ENCODE measurements at regions not wholly inside any gene's neighbourhood (a gene's known extent, or its start where the extent isn't known, plus 50 kb on each side); places are given as distances from the start of the nearest gene placed in this dataset.
"Not testable (repeated sequence)": the region's sequence is repeated elsewhere in the genome, so short reads cannot be mapped to it uniquely, and the experiment has no call there.

GRCh38 chr18:14959550-14959949, 211.6 kb downstream of the ANKRD30B start:
- in situ Hi-C loops (cut with MboI; ENCODE audit: low sequenced_read_pairs) = no loop called here
- no peak overlapping the region for H3K4me3 ChIP-seq
- no peaks in the 10 kb centered on the region for H3K4me1 ChIP-seq
- no peak for DNase-seq (ENCODE audit: low spot score in 2 of 2)
- H3K36me3 ChIP-seq (replicated peaks) = no peaks in the 10 kb centered on the region
- H3K27me3 ChIP-seq (ENCODE audit: low read depth) = no peaks in the 10 kb centered on the region
- no peaks in the 10 kb centered on the region for H3K9me3 ChIP-seq

- Histone ChIP-seq H3K36me3 (replicated peaks) (no peaks in the 10 kb centered on the region), H3K27me3 (ENCODE audit: low read depth) (no peaks in the 10 kb centered on the region), H3K4me3 (no peak overlapping the region), H3K9me3 (no peaks in the 10 kb centered on the region), H3K4me1 (no peaks in the 10 kb centered on the region)
- DNase-seq (ENCODE audit: low spot score in 2 of 2) = no peak
- in situ Hi-C loops (cut with MboI; ENCODE audit: low sequenced_read_pairs) = no loop called here
Measured at GRCh38 chr18:14961991-14962390, 214.0 kb downstream of the ANKRD30B start.

- in situ Hi-C loops (cut with MboI; ENCODE audit: low sequenced_read_pairs) = no loop called here
- Histone ChIP-seq H3K27me3 (ENCODE audit: low read depth) (no peaks in the 10 kb centered on the region), H3K36me3 (replicated peaks) (no peaks in the 10 kb centered on the region), H3K4me1 (no peaks in the 10 kb centered on the region), H3K4me3 (no peak overlapping the region), H3K9me3 (no peaks in the 10 kb centered on the region)
- DNase-seq (ENCODE audit: low spot score in 2 of 2) = no peak
Measured at GRCh38 chr18:14962626-14963025, 214.7 kb downstream of the ANKRD30B start.

GRCh38 chr18:14963246-14963645, 215.3 kb downstream of the ANKRD30B start:
- Histone ChIP-seq H3K36me3 (replicated peaks) (no peaks in the 10 kb centered on the region), H3K4me1 (no peaks in the 10 kb centered on the region), H3K4me3 (no peak overlapping the region), H3K27me3 (ENCODE audit: low read depth) (no peaks in the 10 kb centered on the region), H3K9me3 (no peaks in the 10 kb centered on the region)
- in situ Hi-C loops (cut with MboI; ENCODE audit: low sequenced_read_pairs) = no loop called here
- no peak for DNase-seq (ENCODE audit: low spot score in 2 of 2)

GRCh38 chr18:14964002-14964401, 216.0 kb downstream of the ANKRD30B start:
- no peak for DNase-seq (ENCODE audit: low spot score in 2 of 2)
- in situ Hi-C loops (cut with MboI; ENCODE audit: low sequenced_read_pairs) = no loop called here
- no peaks in the 10 kb centered on the region for H3K36me3 ChIP-seq (replicated peaks)
- H3K27me3 ChIP-seq (ENCODE audit: low read depth) = no peaks in the 10 kb centered on the region
- no peaks in the 10 kb centered on the region for H3K9me3 ChIP-seq
- H3K4me1 ChIP-seq = no peaks in the 10 kb centered on the region
- H3K4me3 ChIP-seq = no peak overlapping the region

GRCh38 chr18:14964406-14964805, 216.4 kb downstream of the ANKRD30B start:
- no peak for DNase-seq (ENCODE audit: low spot score in 2 of 2)
- Histone ChIP-seq H3K36me3 (replicated peaks) (no peaks in the 10 kb centered on the region), H3K4me3 (no peak overlapping the region), H3K27me3 (ENCODE audit: low read depth) (no peaks in the 10 kb centered on the region), H3K4me1 (no peaks in the 10 kb centered on the region), H3K9me3 (no peaks in the 10 kb centered on the region)
- in situ Hi-C loops (cut with MboI; ENCODE audit: low sequenced_read_pairs) = no loop called here

GRCh38 chr18:14964976-14965375, 217.0 kb downstream of the ANKRD30B start:
- DNase-seq (ENCODE audit: low spot score in 2 of 2); H3K9me3 ChIP-seq; H3K4me3 ChIP-seq; H3K4me1 ChIP-seq; H3K27me3 ChIP-seq (ENCODE audit: low read depth); in situ Hi-C loops (cut with MboI; ENCODE audit: low sequenced_read_pairs); H3K36me3 ChIP-seq (replicated peaks): not testable (repeated sequence)

GRCh38 chr18:14965553-14965952, 217.6 kb downstream of the ANKRD30B start:
- Histone ChIP-seq H3K27me3 (ENCODE audit: low read depth) (no peaks in the 10 kb centered on the region), H3K4me3 (no peak overlapping the region), H3K9me3 (no peaks in the 10 kb centered on the region), H3K36me3 (replicated peaks) (no peaks in the 10 kb centered on the region), H3K4me1 (no peaks in the 10 kb centered on the region)
- no peak for DNase-seq (ENCODE audit: low spot score in 2 of 2)
- in situ Hi-C loops (cut with MboI; ENCODE audit: low sequenced_read_pairs) = no loop called here

GRCh38 chr18:14967246-14967645, 219.3 kb downstream of the ANKRD30B start:
- H3K36me3 ChIP-seq (replicated peaks); DNase-seq (ENCODE audit: low spot score in 2 of 2); H3K4me1 ChIP-seq; in situ Hi-C loops (cut with MboI; ENCODE audit: low sequenced_read_pairs); H3K27me3 ChIP-seq (ENCODE audit: low read depth); H3K4me3 ChIP-seq; H3K9me3 ChIP-seq: not testable (repeated sequence)

GRCh38 chr18:14969500-14969899, 221.5 kb downstream of the ANKRD30B start:
- no peaks in the 10 kb centered on the region for H3K36me3 ChIP-seq (replicated peaks)
- no peak overlapping the region for H3K4me3 ChIP-seq
- H3K27me3 ChIP-seq (ENCODE audit: low read depth) = no peaks in the 10 kb centered on the region
- DNase-seq (ENCODE audit: low spot score in 2 of 2) = no peak
- no peaks in the 10 kb centered on the region for H3K4me1 ChIP-seq
- no peaks in the 10 kb centered on the region for H3K9me3 ChIP-seq
- in situ Hi-C loops (cut with MboI; ENCODE audit: low sequenced_read_pairs) = no loop called here

GRCh38 chr18:14970027-14970426, 222.1 kb downstream of the ANKRD30B start:
- H3K27me3 ChIP-seq (ENCODE audit: low read depth) = no peaks in the 10 kb centered on the region
- in situ Hi-C loops (cut with MboI; ENCODE audit: low sequenced_read_pairs) = no loop called here
- no peak overlapping the region for H3K4me3 ChIP-seq
- no peak for DNase-seq (ENCODE audit: low spot score in 2 of 2)
- H3K9me3 ChIP-seq = no peaks in the 10 kb centered on the region
- H3K36me3 ChIP-seq (replicated peaks) = no peaks in the 10 kb centered on the region
- H3K4me1 ChIP-seq = no peaks in the 10 kb centered on the region

GRCh38 chr18:14971461-14972185, 223.7 kb downstream of the ANKRD30B start:
- Histone ChIP-seq H3K4me1 (peaks cover 5% of the 10 kb centered on the region; the same call in 1 of the 2 replicates), H3K27me3 (ENCODE audit: low read depth) (no peaks in the 10 kb centered on the region), H3K36me3 (replicated peaks) (no peaks in the 10 kb centered on the region), H3K4me3 (no peak overlapping the region), H3K9me3 (no peaks in the 10 kb centered on the region)
- in situ Hi-C loops (cut with MboI; ENCODE audit: low sequenced_read_pairs) = no loop called here
- DNase-seq (ENCODE audit: low spot score in 2 of 2) = no peak

- peaks cover 10% of the 10 kb centered on the region; the same call in 1 of the 2 replicates for H3K4me1 ChIP-seq
- H3K27me3 ChIP-seq (ENCODE audit: low read depth); in situ Hi-C loops (cut with MboI; ENCODE audit: low sequenced_read_pairs); H3K9me3 ChIP-seq; DNase-seq (ENCODE audit: low spot score in 2 of 2); H3K36me3 ChIP-seq (replicated peaks); H3K4me3 ChIP-seq: not testable (repeated sequence)
Measured at GRCh38 chr18:14973421-14973820, 225.4 kb downstream of the ANKRD30B start.

GRCh38 chr18:14974088-14974487, 226.1 kb downstream of the ANKRD30B start:
- H3K4me3 ChIP-seq = no peak overlapping the region
- peaks cover 10% of the 10 kb centered on the region; the same call in 1 of the 2 replicates for H3K4me1 ChIP-seq
- in situ Hi-C loops (cut with MboI; ENCODE audit: low sequenced_read_pairs) = no loop called here
- DNase-seq (ENCODE audit: low spot score in 2 of 2) = no peak
- no peaks in the 10 kb centered on the region for H3K27me3 ChIP-seq (ENCODE audit: low read depth)
- H3K9me3 ChIP-seq = no peaks in the 10 kb centered on the region
- no peaks in the 10 kb centered on the region for H3K36me3 ChIP-seq (replicated peaks)

- Histone ChIP-seq H3K36me3 (replicated peaks) (no peaks in the 10 kb centered on the region), H3K4me3 (no peak overlapping the region), H3K27me3 (ENCODE audit: low read depth) (no peaks in the 10 kb centered on the region), H3K9me3 (no peaks in the 10 kb centered on the region), H3K4me1 (peaks cover 10% of the 10 kb centered on the region; the same call in 1 of the 2 replicates)
- no peak for DNase-seq (ENCODE audit: low spot score in 2 of 2)
- in situ Hi-C loops (cut with MboI; ENCODE audit: low sequenced_read_pairs) = no loop called here
Measured at GRCh38 chr18:14974576-14974975, 226.6 kb downstream of the ANKRD30B start.
